ENCODE measurements at regions not wholly inside any gene's neighbourhood (a gene's known extent, or its start where the extent isn't known, plus 50 kb on each side); places are given as distances from the start of the nearest gene placed in this dataset.

DNA sequence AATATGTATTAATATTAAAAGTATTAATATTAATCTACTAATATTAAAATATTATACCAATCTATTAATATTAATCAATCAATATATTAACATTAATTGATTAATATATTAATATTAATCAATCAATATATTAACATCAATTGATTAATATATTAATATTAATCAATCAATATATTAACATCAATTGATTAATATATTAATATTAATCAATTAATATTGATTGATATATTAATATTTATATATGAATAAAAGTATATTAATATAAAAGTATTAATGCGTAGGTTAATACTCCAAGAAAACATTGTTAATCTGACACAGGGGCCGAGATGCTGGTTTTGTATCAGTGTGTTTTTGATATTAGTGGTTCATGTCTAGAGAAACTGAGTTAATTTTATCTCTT lies 1430.1 kb upstream of the SEL1L start:
- TF ChIP-seq, protein P1, sequence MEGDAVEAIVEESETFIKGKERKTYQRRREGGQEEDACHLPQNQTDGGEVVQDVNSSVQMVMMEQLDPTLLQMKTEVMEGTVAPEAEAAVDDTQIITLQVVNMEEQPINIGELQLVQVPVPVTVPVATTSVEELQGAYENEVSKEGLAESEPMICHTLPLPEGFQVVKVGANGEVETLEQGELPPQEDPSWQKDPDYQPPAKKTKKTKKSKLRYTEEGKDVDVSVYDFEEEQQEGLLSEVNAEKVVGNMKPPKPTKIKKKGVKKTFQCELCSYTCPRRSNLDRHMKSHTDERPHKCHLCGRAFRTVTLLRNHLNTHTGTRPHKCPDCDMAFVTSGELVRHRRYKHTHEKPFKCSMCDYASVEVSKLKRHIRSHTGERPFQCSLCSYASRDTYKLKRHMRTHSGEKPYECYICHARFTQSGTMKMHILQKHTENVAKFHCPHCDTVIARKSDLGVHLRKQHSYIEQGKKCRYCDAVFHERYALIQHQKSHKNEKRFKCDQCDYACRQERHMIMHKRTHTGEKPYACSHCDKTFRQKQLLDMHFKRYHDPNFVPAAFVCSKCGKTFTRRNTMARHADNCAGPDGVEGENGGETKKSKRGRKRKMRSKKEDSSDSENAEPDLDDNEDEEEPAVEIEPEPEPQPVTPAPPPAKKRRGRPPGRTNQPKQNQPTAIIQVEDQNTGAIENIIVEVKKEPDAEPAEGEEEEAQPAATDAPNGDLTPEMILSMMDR (IDR thresholded peaks at IDR 0.05) = no peak
- no peak for TF ChIP-seq POLR2AphosphoS5 (IDR thresholded peaks at IDR 0.05)

Data from prostate gland (tissue), 2 donors.